ENCODE measurements at regions not wholly inside any gene's neighbourhood (a gene's known extent, or its start where the extent isn't known, plus 50 kb on each side); places are given as distances from the start of the nearest gene placed in this dataset.

DNA sequence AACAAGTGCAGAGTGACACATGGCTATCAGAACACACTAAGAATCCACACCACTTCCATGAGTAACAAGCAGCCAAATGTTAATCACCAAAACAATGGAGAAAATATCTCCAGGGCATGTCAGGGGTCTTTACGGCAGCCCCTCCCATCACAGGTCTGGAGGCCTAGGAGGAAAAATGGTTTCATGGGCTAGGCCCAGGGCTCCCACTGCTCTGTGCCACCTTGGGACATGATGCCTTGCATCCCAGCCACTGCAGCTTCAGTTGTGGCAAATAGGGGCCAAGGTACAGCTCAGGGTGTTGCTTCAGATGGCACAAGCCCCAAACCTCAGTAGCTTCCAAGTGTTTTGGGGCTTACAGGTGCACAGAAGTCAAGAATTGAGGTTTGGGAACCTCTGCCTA lies 66.6 kb downstream of the NEURL3 start:
- ChIA-PET CTCF (interaction anchor here (3.7 kb wide), 1 partner anchor 71 kb away, joined by 11 read pairs; no protein-coding TSS in a partner anchor), POLR2A (no interaction called here)
- FAIRE-seq (no peak), ATAC-seq (no peak), DNase-seq (ENCODE audit: low read depth in 1 of 2, low spot score in 1 of 2) (no peak)
- H3K4me1 ChIP-seq = no peaks in the 10 kb centered on the region
- H3K27ac ChIP-seq = no peak overlapping the region
- H3K9me3 ChIP-seq = peaks cover 14% of the 10 kb centered on the region; the same call in 1 of the 3 replicates
- no peak for TF ChIP-seq NPAS2 (CRISPR knock-in tag; IDR thresholded peaks at IDR 0.05; ENCODE audit: borderline replicate concordance)
- WGBS (ENCODE audit: missing lambda C conversion rate) = 82% methylated on average over 1 of the region's 1 CpG
- no peak overlapping the region for H3K4me3 ChIP-seq
- no peak overlapping the region for H3K4me2 ChIP-seq

DNA sequence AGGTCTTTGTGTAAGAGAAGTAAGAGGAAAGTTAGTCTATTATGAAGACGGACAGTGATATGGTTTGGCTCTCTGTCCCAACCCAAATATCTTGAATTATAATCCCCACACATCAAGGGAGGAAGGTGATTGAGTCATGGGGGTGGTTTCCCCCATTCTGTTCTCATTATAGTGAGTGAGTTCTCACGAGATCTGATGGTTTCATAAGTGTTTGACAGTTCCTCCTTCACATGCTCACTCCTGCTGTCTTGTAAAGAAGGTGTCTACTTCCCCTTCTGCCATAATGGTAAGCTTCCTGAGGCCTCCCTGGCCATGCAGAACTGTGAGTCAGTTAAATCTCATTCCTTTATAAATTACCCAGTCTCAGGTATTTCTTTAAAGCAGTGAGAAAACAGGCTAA lies 67.6 kb downstream of the NEURL3 start:
- Histone ChIP-seq H3K4me1 (no peaks in the 10 kb centered on the region), H3K9me3 (peaks cover 14% of the 10 kb centered on the region; the same call in 1 of the 3 replicates), H3K4me3 (no peak overlapping the region), H3K27ac (no peak overlapping the region), H3K4me2 (no peak overlapping the region)
- ATAC-seq (no peak), FAIRE-seq (no peak), DNase-seq (ENCODE audit: low read depth in 1 of 2, low spot score in 1 of 2) (no peak)
- WGBS (ENCODE audit: missing lambda C conversion rate) = 37% methylated on average over 2 of the region's 2 CpGs
- TF ChIP-seq TFCP2L1 (CRISPR knock-in tag; IDR thresholded peaks at IDR 0.05) = no peak
- TF ChIP-seq FOSL2 (IDR thresholded peaks at IDR 0.05) = no peak
- no peak for TF ChIP-seq FOSL2 (CRISPR knock-in tag; IDR thresholded peaks at IDR 0.05)
- TF ChIP-seq, protein P1, sequence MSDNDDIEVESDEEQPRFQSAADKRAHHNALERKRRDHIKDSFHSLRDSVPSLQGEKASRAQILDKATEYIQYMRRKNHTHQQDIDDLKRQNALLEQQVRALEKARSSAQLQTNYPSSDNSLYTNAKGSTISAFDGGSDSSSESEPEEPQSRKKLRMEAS (IDR thresholded peaks at IDR 0.05) = no peak
- TF ChIP-seq, protein P2, sequence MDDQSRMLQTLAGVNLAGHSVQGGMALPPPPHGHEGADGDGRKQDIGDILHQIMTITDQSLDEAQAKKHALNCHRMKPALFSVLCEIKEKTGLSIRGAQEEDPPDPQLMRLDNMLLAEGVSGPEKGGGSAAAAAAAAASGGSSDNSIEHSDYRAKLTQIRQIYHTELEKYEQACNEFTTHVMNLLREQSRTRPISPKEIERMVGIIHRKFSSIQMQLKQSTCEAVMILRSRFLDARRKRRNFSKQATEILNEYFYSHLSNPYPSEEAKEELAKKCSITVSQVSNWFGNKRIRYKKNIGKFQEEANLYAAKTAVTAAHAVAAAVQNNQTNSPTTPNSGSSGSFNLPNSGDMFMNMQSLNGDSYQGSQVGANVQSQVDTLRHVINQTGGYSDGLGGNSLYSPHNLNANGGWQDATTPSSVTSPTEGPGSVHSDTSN (IDR thresholded peaks at IDR 0.05) = no peak
- no peak for TF ChIP-seq RARB (CRISPR knock-in tag; IDR thresholded peaks at IDR 0.05)
- TF ChIP-seq, protein P3, sequence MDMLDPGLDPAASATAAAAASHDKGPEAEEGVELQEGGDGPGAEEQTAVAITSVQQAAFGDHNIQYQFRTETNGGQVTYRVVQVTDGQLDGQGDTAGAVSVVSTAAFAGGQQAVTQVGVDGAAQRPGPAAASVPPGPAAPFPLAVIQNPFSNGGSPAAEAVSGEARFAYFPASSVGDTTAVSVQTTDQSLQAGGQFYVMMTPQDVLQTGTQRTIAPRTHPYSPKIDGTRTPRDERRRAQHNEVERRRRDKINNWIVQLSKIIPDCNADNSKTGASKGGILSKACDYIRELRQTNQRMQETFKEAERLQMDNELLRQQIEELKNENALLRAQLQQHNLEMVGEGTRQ (IDR thresholded peaks at IDR 0.05) = no peak
- TF ChIP-seq ESRRA (IDR thresholded peaks at IDR 0.05; ENCODE audit: borderline replicate concordance, low read length) = no peak
- no peak for TF ChIP-seq NFE2L2 (conservative IDR thresholded peaks at IDR 0.05; ENCODE audit: low read length)
- TF ChIP-seq, protein P4, sequence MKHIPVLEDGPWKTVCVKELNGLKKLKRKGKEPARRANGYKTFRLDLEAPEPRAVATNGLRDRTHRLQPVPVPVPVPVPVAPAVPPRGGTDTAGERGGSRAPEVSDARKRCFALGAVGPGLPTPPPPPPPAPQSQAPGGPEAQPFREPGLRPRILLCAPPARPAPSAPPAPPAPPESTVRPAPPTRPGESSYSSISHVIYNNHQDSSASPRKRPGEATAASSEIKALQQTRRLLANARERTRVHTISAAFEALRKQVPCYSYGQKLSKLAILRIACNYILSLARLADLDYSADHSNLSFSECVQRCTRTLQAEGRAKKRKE (CRISPR knock-in tag; IDR thresholded peaks at IDR 0.05; ENCODE audit: low read depth) = no peak
- ChIA-PET POLR2A (no interaction called here), CTCF (interaction anchor here (2.1 kb wide), 1 partner anchor 72 kb away, joined by 13 read pairs; no protein-coding TSS in a partner anchor)

DNA sequence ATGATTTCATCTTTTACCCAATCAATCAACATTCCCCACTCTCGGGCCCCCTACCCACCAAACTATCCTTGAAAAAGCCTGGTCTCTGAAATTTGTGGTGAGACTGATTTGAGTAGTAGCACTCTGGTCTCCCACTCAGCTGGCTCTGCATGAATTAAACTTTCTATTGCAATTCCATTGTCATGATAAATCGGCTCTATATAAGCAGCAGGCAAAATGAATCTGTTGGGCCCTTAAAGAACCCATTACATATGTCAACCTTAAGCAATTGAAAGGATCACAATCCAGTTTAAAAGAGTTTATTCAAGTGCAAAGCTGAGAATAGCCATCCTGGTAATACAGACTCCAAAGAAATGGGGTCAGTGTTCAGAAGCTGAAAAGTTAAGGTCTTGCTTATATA lies 68.2 kb downstream of the NEURL3 start:
- 5% methylated on average over 2 of the region's 2 CpGs for WGBS (ENCODE audit: missing lambda C conversion rate)
- no peak overlapping the region for H3K27ac ChIP-seq
- no peak for ATAC-seq
- H3K4me1 ChIP-seq = no peaks in the 10 kb centered on the region
- POLR2A ChIA-PET = no interaction called here
- CTCF ChIA-PET = interaction anchor here (2.1 kb wide), 1 partner anchor 72 kb away, joined by 13 read pairs; no protein-coding TSS in a partner anchor
- H3K4me2 ChIP-seq = no peak overlapping the region
- DNase-seq (ENCODE audit: low read depth in 1 of 2, low spot score in 1 of 2) = no peak
- peaks cover 14% of the 10 kb centered on the region; the same call in 1 of the 3 replicates for H3K9me3 ChIP-seq
- TF ChIP-seq HOXB13 (CRISPR knock-in tag; IDR thresholded peaks at IDR 0.05; ENCODE audit: low read depth) = no peak
- TF ChIP-seq CEBPB (IDR thresholded peaks at IDR 0.05) = no peak
- TF ChIP-seq FOXS1 (CRISPR knock-in tag; IDR thresholded peaks at IDR 0.05) = no peak
- TF ChIP-seq, protein P5, sequence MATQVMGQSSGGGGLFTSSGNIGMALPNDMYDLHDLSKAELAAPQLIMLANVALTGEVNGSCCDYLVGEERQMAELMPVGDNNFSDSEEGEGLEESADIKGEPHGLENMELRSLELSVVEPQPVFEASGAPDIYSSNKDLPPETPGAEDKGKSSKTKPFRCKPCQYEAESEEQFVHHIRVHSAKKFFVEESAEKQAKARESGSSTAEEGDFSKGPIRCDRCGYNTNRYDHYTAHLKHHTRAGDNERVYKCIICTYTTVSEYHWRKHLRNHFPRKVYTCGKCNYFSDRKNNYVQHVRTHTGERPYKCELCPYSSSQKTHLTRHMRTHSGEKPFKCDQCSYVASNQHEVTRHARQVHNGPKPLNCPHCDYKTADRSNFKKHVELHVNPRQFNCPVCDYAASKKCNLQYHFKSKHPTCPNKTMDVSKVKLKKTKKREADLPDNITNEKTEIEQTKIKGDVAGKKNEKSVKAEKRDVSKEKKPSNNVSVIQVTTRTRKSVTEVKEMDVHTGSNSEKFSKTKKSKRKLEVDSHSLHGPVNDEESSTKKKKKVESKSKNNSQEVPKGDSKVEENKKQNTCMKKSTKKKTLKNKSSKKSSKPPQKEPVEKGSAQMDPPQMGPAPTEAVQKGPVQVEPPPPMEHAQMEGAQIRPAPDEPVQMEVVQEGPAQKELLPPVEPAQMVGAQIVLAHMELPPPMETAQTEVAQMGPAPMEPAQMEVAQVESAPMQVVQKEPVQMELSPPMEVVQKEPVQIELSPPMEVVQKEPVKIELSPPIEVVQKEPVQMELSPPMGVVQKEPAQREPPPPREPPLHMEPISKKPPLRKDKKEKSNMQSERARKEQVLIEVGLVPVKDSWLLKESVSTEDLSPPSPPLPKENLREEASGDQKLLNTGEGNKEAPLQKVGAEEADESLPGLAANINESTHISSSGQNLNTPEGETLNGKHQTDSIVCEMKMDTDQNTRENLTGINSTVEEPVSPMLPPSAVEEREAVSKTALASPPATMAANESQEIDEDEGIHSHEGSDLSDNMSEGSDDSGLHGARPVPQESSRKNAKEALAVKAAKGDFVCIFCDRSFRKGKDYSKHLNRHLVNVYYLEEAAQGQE (IDR thresholded peaks at IDR 0.05) = no peak
- TF ChIP-seq, protein P1 (IDR thresholded peaks at IDR 0.05) = no peak
- TF ChIP-seq SREBF2 (IDR thresholded peaks at IDR 0.05) = no peak
- TF ChIP-seq MAZ (IDR thresholded peaks at IDR 0.05; ENCODE audit: borderline replicate concordance, low read depth, low read length) = no peak
- no peak for TF ChIP-seq ZSCAN20 (CRISPR knock-in tag; IDR thresholded peaks at IDR 0.05)
- TF ChIP-seq MAFK (IDR thresholded peaks at IDR 0.05; ENCODE audit: partially characterized antibody) = no peak
- no peak for TF ChIP-seq NR3C1 (IDR thresholded peaks at IDR 0.05)
- TF ChIP-seq CHD4 (IDR thresholded peaks at IDR 0.05; ENCODE audit: borderline replicate concordance) = no peak
- no peak for TF ChIP-seq NPAS2 (CRISPR knock-in tag; IDR thresholded peaks at IDR 0.05; ENCODE audit: borderline replicate concordance)
- TF ChIP-seq POLR2AphosphoS2 (conservative IDR thresholded peaks at IDR 0.05; ENCODE audit: low read length) = no peak
- TF ChIP-seq HDAC2 (IDR thresholded peaks at IDR 0.05) = no peak
- TF ChIP-seq RCOR1 (IDR thresholded peaks at IDR 0.05; ENCODE audit: low read depth, low read length) = no peak
- TF ChIP-seq, protein P2 (IDR thresholded peaks at IDR 0.05) = no peak
- TF ChIP-seq CBX8 (IDR thresholded peaks at IDR 0.05) = no peak
- TF ChIP-seq TP53 (CRISPR knock-in tag; IDR thresholded peaks at IDR 0.05) = no peak
- no peak for TF ChIP-seq RARB (CRISPR knock-in tag; IDR thresholded peaks at IDR 0.05)
- no peak overlapping the region for H3K4me3 ChIP-seq
- FAIRE-seq = no peak
